ENCODE measurements at regions not wholly inside any gene's neighbourhood (a gene's known extent, or its start where the extent isn't known, plus 50 kb on each side); places are given as distances from the start of the nearest gene placed in this dataset.
"Not testable (repeated sequence)": the region's sequence is repeated elsewhere in the genome, so short reads cannot be mapped to it uniquely, and the experiment has no call there.

DNA sequence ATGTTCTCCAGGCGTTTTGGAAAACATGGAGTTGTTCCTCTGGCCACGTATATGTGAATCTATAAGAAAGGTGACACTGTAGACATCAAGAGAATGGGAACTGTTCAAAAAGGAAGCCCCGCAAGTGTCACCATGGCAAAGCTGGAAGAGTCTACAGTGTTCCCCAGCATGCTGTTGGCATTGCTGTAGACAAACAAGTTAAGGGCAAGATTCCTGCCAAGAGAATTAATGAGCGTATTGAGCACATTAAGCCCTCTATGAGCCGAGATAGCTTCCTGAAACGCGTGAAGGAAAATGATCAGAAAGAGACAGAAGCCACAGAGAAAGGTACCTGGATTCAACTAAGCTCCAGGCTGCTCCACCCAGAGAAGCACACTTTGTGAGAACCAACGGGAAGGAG is 92.5 kb upstream of the EIF5 start (continued):
- TF ChIP-seq, protein P1, sequence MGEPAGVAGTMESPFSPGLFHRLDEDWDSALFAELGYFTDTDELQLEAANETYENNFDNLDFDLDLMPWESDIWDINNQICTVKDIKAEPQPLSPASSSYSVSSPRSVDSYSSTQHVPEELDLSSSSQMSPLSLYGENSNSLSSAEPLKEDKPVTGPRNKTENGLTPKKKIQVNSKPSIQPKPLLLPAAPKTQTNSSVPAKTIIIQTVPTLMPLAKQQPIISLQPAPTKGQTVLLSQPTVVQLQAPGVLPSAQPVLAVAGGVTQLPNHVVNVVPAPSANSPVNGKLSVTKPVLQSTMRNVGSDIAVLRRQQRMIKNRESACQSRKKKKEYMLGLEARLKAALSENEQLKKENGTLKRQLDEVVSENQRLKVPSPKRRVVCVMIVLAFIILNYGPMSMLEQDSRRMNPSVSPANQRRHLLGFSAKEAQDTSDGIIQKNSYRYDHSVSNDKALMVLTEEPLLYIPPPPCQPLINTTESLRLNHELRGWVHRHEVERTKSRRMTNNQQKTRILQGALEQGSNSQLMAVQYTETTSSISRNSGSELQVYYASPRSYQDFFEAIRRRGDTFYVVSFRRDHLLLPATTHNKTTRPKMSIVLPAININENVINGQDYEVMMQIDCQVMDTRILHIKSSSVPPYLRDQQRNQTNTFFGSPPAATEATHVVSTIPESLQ (CRISPR knock-in tag; IDR thresholded peaks at IDR 0.05): no peak
- TF ChIP-seq ZNF138 (CRISPR knock-in tag; conservative IDR thresholded peaks at IDR 0.05) (no peak), OVOL2 (CRISPR knock-in tag; IDR thresholded peaks at IDR 0.05; ENCODE audit: borderline replicate concordance) (no peak), CBFB (CRISPR knock-in tag; IDR thresholded peaks at IDR 0.05; ENCODE audit: low read depth) (no peak)
- TF ChIP-seq, protein P2, sequence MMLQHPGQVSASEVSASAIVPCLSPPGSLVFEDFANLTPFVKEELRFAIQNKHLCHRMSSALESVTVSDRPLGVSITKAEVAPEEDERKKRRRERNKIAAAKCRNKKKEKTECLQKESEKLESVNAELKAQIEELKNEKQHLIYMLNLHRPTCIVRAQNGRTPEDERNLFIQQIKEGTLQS (CRISPR knock-in tag; conservative IDR thresholded peaks at IDR 0.05): no peak
- TF ChIP-seq, protein P3, sequence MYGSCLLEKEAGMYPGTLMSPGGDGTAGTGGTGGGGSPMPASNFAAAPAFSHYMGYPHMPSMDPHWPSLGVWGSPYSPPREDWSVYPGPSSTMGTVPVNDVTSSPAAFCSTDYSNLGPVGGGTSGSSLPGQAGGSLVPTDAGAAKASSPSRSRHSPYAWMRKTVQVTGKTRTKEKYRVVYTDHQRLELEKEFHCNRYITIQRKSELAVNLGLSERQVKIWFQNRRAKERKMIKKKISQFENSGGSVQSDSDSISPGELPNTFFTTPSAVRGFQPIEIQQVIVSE (CRISPR knock-in tag; IDR thresholded peaks at IDR 0.05; ENCODE audit: borderline replicate concordance): no peak
- TF ChIP-seq, protein P4, sequence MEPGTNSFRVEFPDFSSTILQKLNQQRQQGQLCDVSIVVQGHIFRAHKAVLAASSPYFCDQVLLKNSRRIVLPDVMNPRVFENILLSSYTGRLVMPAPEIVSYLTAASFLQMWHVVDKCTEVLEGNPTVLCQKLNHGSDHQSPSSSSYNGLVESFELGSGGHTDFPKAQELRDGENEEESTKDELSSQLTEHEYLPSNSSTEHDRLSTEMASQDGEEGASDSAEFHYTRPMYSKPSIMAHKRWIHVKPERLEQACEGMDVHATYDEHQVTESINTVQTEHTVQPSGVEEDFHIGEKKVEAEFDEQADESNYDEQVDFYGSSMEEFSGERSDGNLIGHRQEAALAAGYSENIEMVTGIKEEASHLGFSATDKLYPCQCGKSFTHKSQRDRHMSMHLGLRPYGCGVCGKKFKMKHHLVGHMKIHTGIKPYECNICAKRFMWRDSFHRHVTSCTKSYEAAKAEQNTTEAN (CRISPR knock-in tag; IDR thresholded peaks at IDR 0.05): no peak

DNA sequence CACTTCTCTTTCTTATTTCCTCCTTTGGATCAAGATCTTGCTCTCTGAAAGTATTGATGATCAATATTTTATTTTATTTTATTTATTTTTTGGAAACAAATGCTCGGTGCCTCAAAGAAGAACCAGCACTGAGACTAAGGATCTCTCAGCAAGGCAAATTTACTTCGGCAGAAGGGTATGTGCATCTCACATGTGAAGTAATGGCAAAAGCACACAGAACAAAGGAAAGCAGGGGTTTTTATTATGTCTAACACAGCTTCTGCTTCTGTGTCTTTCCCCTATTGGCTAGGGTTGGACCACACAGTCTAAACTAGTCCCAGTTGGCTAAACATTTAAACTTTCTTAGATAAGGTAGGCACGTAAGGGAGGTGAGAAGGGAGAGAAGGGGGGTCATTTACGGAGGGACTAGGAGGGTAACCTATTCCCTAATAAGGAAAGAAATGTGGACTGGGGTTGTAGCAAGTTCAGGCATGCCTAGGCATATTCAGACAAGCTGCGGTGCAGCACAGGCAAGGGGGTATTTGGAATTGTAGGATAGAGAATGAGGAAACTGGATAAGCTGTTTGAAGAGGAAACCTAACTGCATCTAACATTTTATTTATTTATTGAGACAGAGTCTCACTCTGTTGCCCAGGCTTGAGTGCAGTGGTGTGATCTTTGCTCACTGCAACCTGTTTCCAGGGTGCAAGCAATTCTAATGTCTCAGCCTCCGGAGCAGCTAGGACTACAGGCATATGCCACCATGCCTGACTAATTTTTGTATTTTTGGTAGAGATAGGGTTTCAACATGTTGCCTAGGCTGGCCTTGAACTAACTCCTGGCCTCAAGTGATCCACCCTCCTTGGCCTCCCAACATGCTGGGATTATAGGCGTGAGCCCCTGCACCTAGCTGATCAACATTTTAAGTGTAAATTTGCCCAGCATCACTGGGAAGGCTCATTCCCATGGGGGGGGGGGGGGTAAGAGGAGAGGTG is 90.0 kb upstream of the EIF5 start:
- CTCF ChIA-PET: interaction anchor here (0.7 kb wide), 2 partner anchors 73 to 481 kb away, joined by 3 read pairs; no protein-coding TSS in a partner anchor

DNA sequence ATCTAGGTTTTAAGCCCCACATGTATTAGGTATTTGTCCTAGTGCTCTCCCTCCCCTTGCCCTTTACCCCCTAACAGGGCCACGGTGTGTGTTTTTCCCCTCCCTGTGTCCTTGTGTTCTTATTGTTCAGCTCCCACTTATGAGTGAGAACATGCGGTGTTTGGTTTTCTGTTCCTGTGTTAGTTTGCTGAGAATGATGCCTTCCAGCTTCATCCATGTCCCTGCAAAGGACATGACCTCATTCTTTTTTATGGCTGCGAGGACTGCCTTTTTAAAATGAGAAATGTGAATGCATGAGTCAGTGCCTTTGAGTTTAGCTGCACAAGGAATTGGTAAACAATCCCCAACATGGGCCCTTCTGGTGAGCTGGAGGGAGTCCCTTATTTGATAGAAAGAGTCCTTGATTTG is 88.4 kb upstream of the EIF5 start:
- peaks cover 17% of the 10 kb centered on the region for H3K4me1 Mint-ChIP-seq
- ATAC-seq; DNase-seq (ENCODE audit: low spot score); H3K4me3 Mint-ChIP-seq; H3K27me3 Mint-ChIP-seq (ENCODE audit: low read depth): not testable (repeated sequence)
- H3K36me3 Mint-ChIP-seq: peaks cover 18% of the 10 kb centered on the region
- peaks cover 29% of the 10 kb centered on the region for H3K9me3 Mint-ChIP-seq
- ChIA-PET POLR2A (interaction anchor here (0.7 kb wide), 1 partner anchor 652 kb away, joined by 3 read pairs; no protein-coding TSS in a partner anchor), CTCF (interaction anchor here (0.6 to 0.8 kb wide), 2 partner anchors 29 to 105 kb away, joined by 3 read pairs; no protein-coding TSS in a partner anchor)
- peak overlapping the region; percentile 34; the same call in 1 of the 2 replicates for H3K27ac Mint-ChIP-seq

More for the DNA sequence above, 90.0 kb upstream of the EIF5 start:
- H3K36me3 Mint-ChIP-seq: peaks cover 31% of the 10 kb centered on the region
- peak overlapping the region; percentile 94 for H3K27ac Mint-ChIP-seq
- H3K9me3 Mint-ChIP-seq: peaks cover 44% of the 10 kb centered on the region
- POLR2A ChIA-PET: no interaction called here
- H3K27me3 Mint-ChIP-seq (ENCODE audit: low read depth): peaks cover 4% of the 10 kb centered on the region
- ATAC-seq (no peak; the same call in 1 of the 2 replicates), DNase-seq (ENCODE audit: low spot score) (no peak)
- no peak overlapping the region for H3K4me3 Mint-ChIP-seq
- TF ChIP-seq GRHL2 (CRISPR knock-in tag; IDR thresholded peaks at IDR 0.05; ENCODE audit: insufficient replicate concordance, severe bottlenecking): no peak
- TF ChIP-seq, protein P5, sequence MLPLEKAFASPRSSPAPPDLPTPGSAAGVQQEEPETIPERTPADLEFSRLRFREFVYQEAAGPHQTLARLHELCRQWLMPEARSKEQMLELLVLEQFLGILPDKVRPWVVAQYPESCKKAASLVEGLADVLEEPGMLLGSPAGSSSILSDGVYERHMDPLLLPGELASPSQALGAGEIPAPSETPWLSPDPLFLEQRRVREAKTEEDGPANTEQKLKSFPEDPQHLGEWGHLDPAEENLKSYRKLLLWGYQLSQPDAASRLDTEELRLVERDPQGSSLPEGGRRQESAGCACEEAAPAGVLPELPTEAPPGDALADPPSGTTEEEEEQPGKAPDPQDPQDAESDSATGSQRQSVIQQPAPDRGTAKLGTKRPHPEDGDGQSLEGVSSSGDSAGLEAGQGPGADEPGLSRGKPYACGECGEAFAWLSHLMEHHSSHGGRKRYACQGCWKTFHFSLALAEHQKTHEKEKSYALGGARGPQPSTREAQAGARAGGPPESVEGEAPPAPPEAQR (CRISPR knock-in tag; IDR thresholded peaks at IDR 0.05): no peak
- TF ChIP-seq GTF2I (CRISPR knock-in tag; conservative IDR thresholded peaks at IDR 0.05): no peak
- TF ChIP-seq TP53 (CRISPR knock-in tag; IDR thresholded peaks at IDR 0.05): 0 out of 2 replicates have a peak, but pooled peaks have one; percentile 36
- TF ChIP-seq, protein P1 (CRISPR knock-in tag; IDR thresholded peaks at IDR 0.05): no peak
- TF ChIP-seq, protein P6, sequence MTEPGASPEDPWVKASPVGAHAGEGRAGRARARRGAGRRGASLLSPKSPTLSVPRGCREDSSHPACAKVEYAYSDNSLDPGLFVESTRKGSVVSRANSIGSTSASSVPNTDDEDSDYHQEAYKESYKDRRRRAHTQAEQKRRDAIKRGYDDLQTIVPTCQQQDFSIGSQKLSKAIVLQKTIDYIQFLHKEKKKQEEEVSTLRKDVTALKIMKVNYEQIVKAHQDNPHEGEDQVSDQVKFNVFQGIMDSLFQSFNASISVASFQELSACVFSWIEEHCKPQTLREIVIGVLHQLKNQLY (CRISPR knock-in tag; IDR thresholded peaks at IDR 0.05): no peak
- no peak for TF ChIP-seq EMX1 (CRISPR knock-in tag; IDR thresholded peaks at IDR 0.05)
- TF ChIP-seq, protein P7, sequence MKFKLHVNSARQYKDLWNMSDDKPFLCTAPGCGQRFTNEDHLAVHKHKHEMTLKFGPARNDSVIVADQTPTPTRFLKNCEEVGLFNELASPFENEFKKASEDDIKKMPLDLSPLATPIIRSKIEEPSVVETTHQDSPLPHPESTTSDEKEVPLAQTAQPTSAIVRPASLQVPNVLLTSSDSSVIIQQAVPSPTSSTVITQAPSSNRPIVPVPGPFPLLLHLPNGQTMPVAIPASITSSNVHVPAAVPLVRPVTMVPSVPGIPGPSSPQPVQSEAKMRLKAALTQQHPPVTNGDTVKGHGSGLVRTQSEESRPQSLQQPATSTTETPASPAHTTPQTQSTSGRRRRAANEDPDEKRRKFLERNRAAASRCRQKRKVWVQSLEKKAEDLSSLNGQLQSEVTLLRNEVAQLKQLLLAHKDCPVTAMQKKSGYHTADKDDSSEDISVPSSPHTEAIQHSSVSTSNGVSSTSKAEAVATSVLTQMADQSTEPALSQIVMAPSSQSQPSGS (CRISPR knock-in tag; IDR thresholded peaks at IDR 0.05; ENCODE audit: borderline replicate concordance, low read depth): no peak
- peaks cover 17% of the 10 kb centered on the region for H3K4me1 Mint-ChIP-seq

All from WTC11 (cell line).